PC-3 (cell line): ENCODE measurements at regions not wholly inside any gene's neighbourhood (a gene's known extent, or its start where the extent isn't known, plus 50 kb on each side); places are given as distances from the start of the nearest gene placed in this dataset.

Experiments used
- ATAC-seq: fragments of 200-7000 bp; cut with Tn5 transposase; 2 replicates; pipeline ENCODE4 v1.9.1; 2020; ENCODE audit warnings: mild to moderate bottlenecking, moderate library complexity
- BruUV-seq: library from RNA; stranded (reverse); fragments of 400-500 nt; replicated peaks from 2 replicates; lab custom pipeline; 2021; lab: Mats Ljungman, UMichigan
- CTCF ChIA-PET: fragments of 300-600 bp; sonication (Branson Sonifier 250); formaldehyde crosslinking; loops from one replicate; lab custom pipeline; 2022; ENCODE audit warnings: antibody characterized with exemption; lab: Charles Lee
- POLR2A ChIA-PET: fragments of 300-600 bp; sonication (Branson Sonifier 250); formaldehyde crosslinking; loops from one replicate; lab custom pipeline; 2022; ENCODE audit warnings: antibody characterized with exemption; ENCODE audit not compliant: unreplicated experiment; lab: Charles Lee
- DNase-seq: peaks from one replicate; pipeline ENCODE4 v3.0.0-alpha.2; 2015
- H2AFZ ChIP-seq: fragments of 300-600 bp; sonication (generic); 2 replicates; pipeline ENCODE4 v1.6.0; 2016; ENCODE audit warnings: antibody characterized with exemption, low read length
- H3F3A ChIP-seq: fragments of 300-600 bp; sonication (generic); one replicate; pipeline ENCODE4 v1.6.0; 2017; ENCODE audit warnings: antibody characterized with exemption, low read length, control low read depth, mild to moderate bottlenecking; ENCODE audit not compliant: unreplicated experiment
- H3K27ac ChIP-seq: fragments of 300-600 bp; sonication (generic); 2 replicates; pipeline ENCODE4 v1.5.1; 2016; ENCODE audit warnings: mild to moderate bottlenecking, low read length
- H3K27me3 ChIP-seq: fragments of 300-600 bp; sonication (generic); 2 replicates; pipeline ENCODE4 v1.6.1; 2016; ENCODE audit warnings: low read length, mixed read lengths
- H3K36me3 ChIP-seq: fragments of 300-600 bp; sonication (generic); 2 replicates; pipeline ENCODE4 v1.6.1; 2016; ENCODE audit warnings: low read depth, mixed run types, low read length, mixed read lengths
- H3K4me1 ChIP-seq: fragments of 300-600 bp; sonication (generic); 2 replicates; pipeline ENCODE4 v1.5.1; 2016; ENCODE audit warnings: low read length; ENCODE audit not compliant: insufficient read depth
- H3K4me2 ChIP-seq: fragments of 300-600 bp; sonication (generic); 2 replicates; pipeline ENCODE4 v1.6.0; 2016; ENCODE audit warnings: low read length
- H3K4me3 ChIP-seq: fragments of 300-600 bp; sonication (generic); 2 replicates; pipeline ENCODE4 v1.5.1; 2016; ENCODE audit warnings: mild to moderate bottlenecking, low read length, mixed read lengths
- H3K79me2 ChIP-seq: fragments of 300-600 bp; sonication (generic); 2 replicates; pipeline ENCODE4 v1.6.1; 2017; ENCODE audit warnings: low read length, mixed read lengths
- H3K9ac ChIP-seq: fragments of 300-600 bp; sonication (generic); 2 replicates; pipeline ENCODE4 v1.6.0; 2016; ENCODE audit warnings: mild to moderate bottlenecking, low read length
- H3K9me2 ChIP-seq: fragments of 300-600 bp; sonication (generic); replicated peaks from 2 replicates; pipeline ENCODE4 v1.6.1; 2016; ENCODE audit warnings: mixed run types, low read length, mixed read lengths
- H3K9me3 ChIP-seq: fragments of 300-600 bp; sonication (generic); 2 replicates; pipeline ENCODE4 v1.6.1; 2016; ENCODE audit warnings: low read length, mixed read lengths
- H4K20me1 ChIP-seq: fragments of 300-600 bp; sonication (generic); 2 replicates; pipeline ENCODE4 v1.6.1; 2016; ENCODE audit warnings: low read length, mixed read lengths
- EZH2 ChIP-seq: fragments of 300-600 bp; sonication (generic); IDR thresholded peaks from one replicate; pipeline ENCODE4 v1.6.1; 2017; ENCODE audit warnings: antibody characterized with exemption, mild to moderate bottlenecking, low read length; ENCODE audit not compliant: unreplicated experiment
- EZH2phosphoT487 ChIP-seq: fragments of 300-600 bp; sonication (generic); IDR thresholded peaks from 2 replicates; pipeline ENCODE4 v1.6.1; 2018; ENCODE audit warnings: mild to moderate bottlenecking, antibody characterized with exemption, low read length, borderline replicate concordance
- intact Hi-C: fragments of 100-400 bp; cut with micrococcal nuclease; formaldehyde crosslinking; loops from 2 replicates; pipeline ENCODE4 v1.9.0; 2023
- TF ChIP-seq, protein P1 (sequence below): fragments of 300-600 bp; sonication (generic); conservative IDR thresholded peaks from 2 replicates; pipeline ENCODE4 v1.5.1; 2017; ENCODE audit warnings: antibody characterized with exemption, low read depth, mild to moderate bottlenecking, low read length

DNA sequence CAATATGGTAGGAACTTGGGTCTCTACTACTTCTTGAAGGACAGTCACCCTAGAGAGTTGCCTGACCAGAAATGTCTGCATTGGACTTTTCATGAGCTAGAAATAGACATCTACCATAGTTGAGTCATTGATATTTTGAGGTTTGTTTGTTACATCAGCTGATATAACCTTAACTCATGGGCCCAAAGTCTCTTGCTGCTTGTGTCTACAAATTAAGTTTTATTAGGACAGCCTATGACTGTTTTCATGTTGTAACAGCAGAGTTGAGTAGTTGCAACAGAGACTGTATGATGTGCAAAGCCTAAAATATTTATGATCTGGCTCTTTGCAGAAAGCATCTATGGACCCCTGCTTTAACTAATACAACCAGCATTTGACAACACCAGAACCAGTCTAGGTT lies 155.3 kb downstream of the MIAT start:
- intact Hi-C loops, result no loop called here
- TF ChIP-seq EZH2, result no peak
- TF ChIP-seq, protein P1, sequence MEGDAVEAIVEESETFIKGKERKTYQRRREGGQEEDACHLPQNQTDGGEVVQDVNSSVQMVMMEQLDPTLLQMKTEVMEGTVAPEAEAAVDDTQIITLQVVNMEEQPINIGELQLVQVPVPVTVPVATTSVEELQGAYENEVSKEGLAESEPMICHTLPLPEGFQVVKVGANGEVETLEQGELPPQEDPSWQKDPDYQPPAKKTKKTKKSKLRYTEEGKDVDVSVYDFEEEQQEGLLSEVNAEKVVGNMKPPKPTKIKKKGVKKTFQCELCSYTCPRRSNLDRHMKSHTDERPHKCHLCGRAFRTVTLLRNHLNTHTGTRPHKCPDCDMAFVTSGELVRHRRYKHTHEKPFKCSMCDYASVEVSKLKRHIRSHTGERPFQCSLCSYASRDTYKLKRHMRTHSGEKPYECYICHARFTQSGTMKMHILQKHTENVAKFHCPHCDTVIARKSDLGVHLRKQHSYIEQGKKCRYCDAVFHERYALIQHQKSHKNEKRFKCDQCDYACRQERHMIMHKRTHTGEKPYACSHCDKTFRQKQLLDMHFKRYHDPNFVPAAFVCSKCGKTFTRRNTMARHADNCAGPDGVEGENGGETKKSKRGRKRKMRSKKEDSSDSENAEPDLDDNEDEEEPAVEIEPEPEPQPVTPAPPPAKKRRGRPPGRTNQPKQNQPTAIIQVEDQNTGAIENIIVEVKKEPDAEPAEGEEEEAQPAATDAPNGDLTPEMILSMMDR, result no peak
- no peak for TF ChIP-seq EZH2phosphoT487
- BruUV-seq, result no TSS peak
- H3K27ac ChIP-seq, result no peak overlapping the region
- H3K4me3 ChIP-seq, result no peak overlapping the region
- ChIA-PET POLR2A (no interaction called here), CTCF (no interaction called here)
- no peaks in the 10 kb centered on the region for H3K9me2 ChIP-seq
- no peak overlapping the region for H3K4me2 ChIP-seq
- H2AFZ ChIP-seq, result no peak overlapping the region
- no peaks in the 10 kb centered on the region for H3K4me1 ChIP-seq
- H4K20me1 ChIP-seq, result no peaks in the 10 kb centered on the region
- 0 out of 2 replicates have a peak, but pooled peaks cover 9% of the 10 kb centered on the region for H3K27me3 ChIP-seq
- DNase-seq (no peak), ATAC-seq (no peak)
- no peaks in the 10 kb centered on the region for H3F3A ChIP-seq
- no peaks in the 10 kb centered on the region for H3K36me3 ChIP-seq
- no peaks in the 10 kb centered on the region for H3K79me2 ChIP-seq
- no peaks in the 10 kb centered on the region for H3K9me3 ChIP-seq
- H3K9ac ChIP-seq, result no peak overlapping the region

DNA sequence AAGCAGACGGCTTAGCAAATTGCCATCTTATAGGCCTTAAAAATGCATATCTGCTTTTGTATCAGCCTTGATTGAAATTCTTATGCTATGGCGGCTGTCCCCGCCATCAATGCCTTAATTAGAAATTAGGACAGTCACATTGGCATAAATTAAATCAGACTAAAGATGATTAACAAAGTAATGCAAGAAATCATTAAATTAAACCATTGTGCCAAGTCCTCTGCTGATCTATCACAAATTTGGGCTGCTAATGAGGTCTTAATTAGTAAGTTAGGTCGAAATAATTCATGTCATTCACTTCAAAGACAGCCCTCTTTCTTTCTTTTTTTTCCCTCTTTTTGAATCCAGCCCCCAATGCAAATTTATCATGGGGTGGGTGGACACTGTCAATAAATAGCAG lies 159.3 kb downstream of the MIAT start:
- ChIA-PET CTCF (no interaction called here), POLR2A (no interaction called here)
- Histone ChIP-seq H2AFZ (no peak overlapping the region), H3K9ac (no peak overlapping the region), H3F3A (no peaks in the 10 kb centered on the region), H3K4me2 (no peak overlapping the region), H4K20me1 (no peaks in the 10 kb centered on the region), H3K4me3 (no peak overlapping the region), H3K79me2 (no peaks in the 10 kb centered on the region), H3K4me1 (no peaks in the 10 kb centered on the region), H3K9me3 (no peaks in the 10 kb centered on the region), H3K9me2 (no peaks in the 10 kb centered on the region), H3K36me3 (no peaks in the 10 kb centered on the region), H3K27ac (no peak overlapping the region), H3K27me3 (0 out of 2 replicates have a peak, but pooled peaks cover 6% of the 10 kb centered on the region)
- no TSS peak for BruUV-seq
- no peak for DNase-seq
- no peak for ATAC-seq
- intact Hi-C loops, result no loop called here
- TF ChIP-seq EZH2, result no peak
- TF ChIP-seq, protein P1, result no peak
- no peak for TF ChIP-seq EZH2phosphoT487

DNA sequence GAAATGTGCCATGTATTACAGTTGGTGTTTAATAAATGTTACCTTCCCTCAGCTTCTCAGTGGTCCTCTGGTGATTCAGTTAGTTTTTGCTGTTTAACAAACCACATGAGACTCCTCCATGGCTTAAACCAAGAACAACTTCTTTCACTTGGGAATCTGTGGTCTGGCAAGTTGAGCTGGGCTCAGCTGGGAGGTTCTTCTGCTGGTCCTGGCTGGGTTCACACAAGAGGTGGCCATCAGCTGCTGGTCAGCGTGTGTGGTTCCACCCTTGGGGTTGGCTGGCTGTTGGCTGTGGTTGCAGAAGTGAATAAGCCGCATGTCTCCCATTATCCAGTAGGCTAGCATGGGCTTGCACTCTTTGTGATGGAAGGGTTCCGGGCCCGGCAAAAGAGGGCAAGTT lies 160.5 kb downstream of the MIAT start:
- ChIA-PET POLR2A (interaction anchor here (0.5 kb wide), 1 partner anchor 708 kb away, joined by 3 read pairs; no protein-coding TSS in a partner anchor), CTCF (no interaction called here)
- no peak overlapping the region for H3K9ac ChIP-seq
- H3K4me2 ChIP-seq, result no peak overlapping the region
- no TSS peak for BruUV-seq
- H3K79me2 ChIP-seq, result no peaks in the 10 kb centered on the region
- H4K20me1 ChIP-seq, result no peaks in the 10 kb centered on the region
- intact Hi-C loops, result no loop called here
- H3K36me3 ChIP-seq, result no peaks in the 10 kb centered on the region
- ATAC-seq (no peak), DNase-seq (no peak)
- no peak overlapping the region for H3K4me3 ChIP-seq
- H3K4me1 ChIP-seq, result no peaks in the 10 kb centered on the region
- no peaks in the 10 kb centered on the region for H3K9me3 ChIP-seq
- no peak overlapping the region for H2AFZ ChIP-seq
- TF ChIP-seq, protein P1, result no peak
- TF ChIP-seq EZH2phosphoT487, result no peak
- no peak for TF ChIP-seq EZH2
- peaks cover 13% of the 10 kb centered on the region; the same call in 1 of the 2 replicates for H3K27me3 ChIP-seq
- no peak overlapping the region for H3K27ac ChIP-seq
- H3K9me2 ChIP-seq, result no peaks in the 10 kb centered on the region
- no peaks in the 10 kb centered on the region for H3F3A ChIP-seq
